HepG2 (cell line): ENCODE measurements at regions not wholly inside any gene's neighbourhood (a gene's known extent, or its start where the extent isn't known, plus 50 kb on each side); places are given as distances from the start of the nearest gene placed in this dataset.

ENCODE experiments used
- CREB1 ChIP-seq, 2 experiments: fragments of 450-650 bp in 1 of 2; IDR thresholded peaks; 2 replicates each; pipeline ENCODE4 v1.6.1; 2016 to 2017; ENCODE audit warnings: control low read depth in 1 of 2, mild to moderate bottlenecking in 1 of 2, missing compliant biosample characterization in 1 of 2, missing genetic modification characterization in 1 of 2
- CREM ChIP-seq, 2 experiments: sonication (generic) in 1 of 2; formaldehyde crosslinking in 1 of 2; IDR thresholded peaks; 2 replicates each; pipeline versions ENCODE4 v1.4.0 to v1.6.1; 2016 to 2020; ENCODE audit warnings: antibody characterized with exemption in 1 of 2, mild to moderate bottlenecking in 1 of 2, missing genetic modification reagents in 1 of 2
- JUN ChIP-seq: sonication (generic); formaldehyde crosslinking; IDR thresholded peaks from 2 replicates; pipeline ENCODE4 v1.4.0; 2020; ENCODE audit warnings: mild to moderate bottlenecking, missing genetic modification reagents
- LCORL ChIP-seq, 2 experiments: fragments of 450-650 bp in 1 of 2; sonication (generic) in 1 of 2; formaldehyde crosslinking in 1 of 2; IDR thresholded peaks; 2 replicates each; pipeline versions ENCODE4 v1.5.0 to v1.6.1; 2017 to 2020; ENCODE audit warnings: antibody characterized with exemption in 1 of 2, missing genetic modification reagents in 1 of 2
- MAFK ChIP-seq, 2 experiments: IDR thresholded peaks in 1 of 2; conservative IDR thresholded peaks in 1 of 2; 2 replicates each; pipeline ENCODE4 v1.6.1; 2011; ENCODE audit warnings: improper control_type of control experiment in 2 of 2, low read length in 2 of 2
- NCOA2 ChIP-seq: sonication (generic); formaldehyde crosslinking; IDR thresholded peaks from 2 replicates; pipeline ENCODE4 v1.8.0; 2022; ENCODE audit warnings: inconsistent platforms
- POLR2A ChIP-seq, 2 experiments: IDR thresholded peaks; 2 replicates each; pipeline ENCODE4 v1.6.1; 2011; ENCODE audit warnings: low read depth in 2 of 2, low read length in 2 of 2, mild to moderate bottlenecking in 1 of 2, moderate library complexity in 1 of 2; ENCODE audit not compliant: insufficient read depth in 1 of 2
- YY1 ChIP-seq: IDR thresholded peaks from 2 replicates; pipeline ENCODE4 v1.6.1; 2011; ENCODE audit warnings: low read length, low read depth, moderate library complexity, mild to moderate bottlenecking; ENCODE audit not compliant: insufficient read depth, insufficient replicate concordance
- ZNF766 ChIP-seq: sonication (generic); formaldehyde crosslinking; IDR thresholded peaks from 2 replicates; pipeline ENCODE4 v1.5.0; 2020; ENCODE audit warnings: missing genetic modification reagents, borderline replicate concordance
- TF ChIP-seq, protein P1 (sequence below): sonication (generic); formaldehyde crosslinking; IDR thresholded peaks from 2 replicates; pipeline ENCODE4 v1.4.0; 2020; ENCODE audit warnings: mild to moderate bottlenecking, missing genetic modification reagents

DNA sequence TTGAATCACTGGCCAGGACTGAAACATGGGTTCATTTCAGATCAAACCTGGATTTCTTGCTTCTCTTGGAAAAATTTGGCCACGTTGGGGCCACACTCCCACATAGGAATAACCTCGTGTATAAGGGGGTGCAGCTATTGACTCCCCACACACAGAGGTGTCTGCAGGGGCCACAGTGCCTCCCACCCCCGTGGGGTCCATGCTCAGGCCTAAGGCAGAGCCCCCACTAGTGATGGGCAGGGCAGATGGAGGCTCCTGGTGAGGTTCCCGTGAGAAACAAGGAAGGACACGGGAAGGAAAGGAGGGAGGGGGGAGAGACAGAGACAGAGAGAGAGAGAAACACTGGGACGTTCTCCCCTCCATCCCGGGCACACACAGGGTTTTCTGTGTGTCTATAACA is 230.5 kb downstream of the ERMARD start:
- TF ChIP-seq CREB1 (IDR thresholded peaks at IDR 0.05): no peak
- no peak for TF ChIP-seq CREB1 (CRISPR knock-in tag; IDR thresholded peaks at IDR 0.05)
- no peak for TF ChIP-seq YY1
- no peak for TF ChIP-seq POLR2A (IDR thresholded peaks at IDR 0.05; ENCODE audit: insufficient read depth in 1 of 2, low read depth in 2 of 2, low read length in 2 of 2)
- TF ChIP-seq, protein P1, sequence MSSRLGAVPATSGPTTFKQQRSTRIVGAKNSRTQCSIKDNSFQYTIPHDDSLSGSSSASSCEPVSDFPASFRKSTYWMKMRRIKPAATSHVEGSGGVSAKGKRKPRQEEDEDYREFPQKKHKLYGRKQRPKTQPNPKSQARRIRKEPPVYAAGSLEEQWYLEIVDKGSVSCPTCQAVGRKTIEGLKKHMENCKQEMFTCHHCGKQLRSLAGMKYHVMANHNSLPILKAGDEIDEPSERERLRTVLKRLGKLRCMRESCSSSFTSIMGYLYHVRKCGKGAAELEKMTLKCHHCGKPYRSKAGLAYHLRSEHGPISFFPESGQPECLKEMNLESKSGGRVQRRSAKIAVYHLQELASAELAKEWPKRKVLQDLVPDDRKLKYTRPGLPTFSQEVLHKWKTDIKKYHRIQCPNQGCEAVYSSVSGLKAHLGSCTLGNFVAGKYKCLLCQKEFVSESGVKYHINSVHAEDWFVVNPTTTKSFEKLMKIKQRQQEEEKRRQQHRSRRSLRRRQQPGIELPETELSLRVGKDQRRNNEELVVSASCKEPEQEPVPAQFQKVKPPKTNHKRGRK: no peak
- TF ChIP-seq LCORL (IDR thresholded peaks at IDR 0.05): no peak
- no peak for TF ChIP-seq LCORL (CRISPR knock-in tag; IDR thresholded peaks at IDR 0.05)
- TF ChIP-seq NCOA2: no peak
- TF ChIP-seq MAFK (conservative IDR thresholded peaks at IDR 0.05 in 1 of 2, IDR thresholded peaks at IDR 0.05 in 1 of 2; ENCODE audit: low read length in 2 of 2): no peak
- TF ChIP-seq ZNF766 (CRISPR knock-in tag): no peak
- no peak for TF ChIP-seq CREM (IDR thresholded peaks at IDR 0.05)
- TF ChIP-seq CREM (CRISPR knock-in tag; IDR thresholded peaks at IDR 0.05): no peak
- TF ChIP-seq JUN (CRISPR knock-in tag): no peak
